ENCODE measurements at regions not wholly inside any gene's neighbourhood (a gene's known extent, or its start where the extent isn't known, plus 50 kb on each side); places are given as distances from the start of the nearest gene placed in this dataset.

GRCh38 chr1:217196616-217197015 lies 434.3 kb downstream of the GPATCH2 start:
- TF ChIP-seq CTCF (IDR thresholded peaks at IDR 0.05) (no peak), POLR2A (IDR thresholded peaks at IDR 0.05) (no peak), POLR2AphosphoS5 (IDR thresholded peaks at IDR 0.05) (no peak)
